ENCODE measurements at regions not wholly inside any gene's neighbourhood (a gene's known extent, or its start where the extent isn't known, plus 50 kb on each side); places are given as distances from the start of the nearest gene placed in this dataset.

DNA sequence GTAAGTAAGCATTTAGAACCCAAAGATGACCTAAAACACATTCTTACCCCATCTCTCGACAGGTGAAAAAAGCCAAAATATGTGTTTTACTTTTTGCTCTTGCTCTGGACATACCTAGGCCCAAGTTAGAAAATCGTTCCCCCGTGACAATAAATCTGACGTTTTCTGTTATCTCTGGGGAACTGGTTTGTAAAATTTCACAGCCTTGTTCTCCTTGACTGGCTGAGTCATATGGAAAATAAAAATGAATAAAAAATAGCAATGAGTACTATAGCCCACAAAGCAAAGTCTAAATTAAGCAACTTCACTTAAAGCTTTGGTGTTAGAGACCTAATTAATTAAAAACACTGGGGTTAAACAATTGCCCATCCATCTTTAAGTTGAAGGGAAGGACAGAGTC, 286.9 kb upstream of the CLINT1 start:
- Mint-ChIP-seq H3K27me3 (ENCODE audit: insufficient read depth, unreplicated experiment) (no peaks in the 10 kb centered on the region), H3K27ac (ENCODE audit: low read depth, unreplicated experiment) (no peak overlapping the region), H3K4me3 (ENCODE audit: unreplicated experiment) (no peak overlapping the region), H3K36me3 (ENCODE audit: insufficient read depth, unreplicated experiment) (no peaks in the 10 kb centered on the region), H3K9me3 (ENCODE audit: unreplicated experiment) (no peaks in the 10 kb centered on the region), H3K4me1 (ENCODE audit: insufficient read depth, unreplicated experiment) (no peaks in the 10 kb centered on the region)
- intact Hi-C loops (cut with micrococcal nuclease): no loop called here
- ChIA-PET POLR2A (no interaction called here), CTCF (interaction anchor here (1.8 kb wide), 1 partner anchor 17 kb away, joined by 5 read pairs; no protein-coding TSS in a partner anchor)
- TF ChIP-seq, protein P1, sequence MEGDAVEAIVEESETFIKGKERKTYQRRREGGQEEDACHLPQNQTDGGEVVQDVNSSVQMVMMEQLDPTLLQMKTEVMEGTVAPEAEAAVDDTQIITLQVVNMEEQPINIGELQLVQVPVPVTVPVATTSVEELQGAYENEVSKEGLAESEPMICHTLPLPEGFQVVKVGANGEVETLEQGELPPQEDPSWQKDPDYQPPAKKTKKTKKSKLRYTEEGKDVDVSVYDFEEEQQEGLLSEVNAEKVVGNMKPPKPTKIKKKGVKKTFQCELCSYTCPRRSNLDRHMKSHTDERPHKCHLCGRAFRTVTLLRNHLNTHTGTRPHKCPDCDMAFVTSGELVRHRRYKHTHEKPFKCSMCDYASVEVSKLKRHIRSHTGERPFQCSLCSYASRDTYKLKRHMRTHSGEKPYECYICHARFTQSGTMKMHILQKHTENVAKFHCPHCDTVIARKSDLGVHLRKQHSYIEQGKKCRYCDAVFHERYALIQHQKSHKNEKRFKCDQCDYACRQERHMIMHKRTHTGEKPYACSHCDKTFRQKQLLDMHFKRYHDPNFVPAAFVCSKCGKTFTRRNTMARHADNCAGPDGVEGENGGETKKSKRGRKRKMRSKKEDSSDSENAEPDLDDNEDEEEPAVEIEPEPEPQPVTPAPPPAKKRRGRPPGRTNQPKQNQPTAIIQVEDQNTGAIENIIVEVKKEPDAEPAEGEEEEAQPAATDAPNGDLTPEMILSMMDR (IDR thresholded peaks at IDR 0.05; ENCODE audit: unreplicated experiment): no peak
- BruUV-seq (replicated peaks): no TSS peak
- DNase-seq (ENCODE audit: unreplicated experiment): no peak

DNA sequence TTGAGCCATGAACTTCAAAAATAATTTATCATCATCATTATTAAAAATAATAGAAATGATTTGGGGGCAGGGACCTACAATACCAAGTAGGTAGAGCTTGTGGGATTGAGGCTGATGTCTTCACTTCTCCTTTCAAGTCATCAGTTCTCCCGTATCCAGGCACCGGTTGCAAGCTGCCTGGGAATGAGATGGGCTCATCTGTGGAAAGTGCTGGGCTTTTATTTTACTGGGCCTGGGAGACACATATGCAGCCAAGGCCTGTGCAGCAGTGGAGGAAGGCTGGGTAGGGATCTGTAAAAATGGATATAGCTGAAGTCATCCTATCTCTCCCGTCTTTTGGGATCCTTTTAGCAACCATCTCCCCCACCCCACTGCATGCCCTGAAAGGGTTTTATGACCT, 284.1 kb upstream of the CLINT1 start:
- no peak for DNase-seq (ENCODE audit: unreplicated experiment)
- no peaks in the 10 kb centered on the region for H3K36me3 Mint-ChIP-seq (ENCODE audit: insufficient read depth, unreplicated experiment)
- no TSS peak for BruUV-seq (replicated peaks)
- no peaks in the 10 kb centered on the region for H3K9me3 Mint-ChIP-seq (ENCODE audit: unreplicated experiment)
- no peaks in the 10 kb centered on the region for H3K4me1 Mint-ChIP-seq (ENCODE audit: insufficient read depth, unreplicated experiment)
- ChIA-PET CTCF (interaction anchor here (0.8 to 2.3 kb wide), 5 partner anchors 10 to 964 kb away, joined by 3 to 7 read pairs (median 5); no protein-coding TSS in a partner anchor), POLR2A (interaction anchor here (0.9 kb wide), 1 partner anchor 10 kb away, joined by 3 read pairs; no protein-coding TSS in a partner anchor)
- TF ChIP-seq, protein P1 (IDR thresholded peaks at IDR 0.05; ENCODE audit: unreplicated experiment): no peak
- no peak overlapping the region for H3K27ac Mint-ChIP-seq (ENCODE audit: low read depth, unreplicated experiment)
- H3K27me3 Mint-ChIP-seq (ENCODE audit: insufficient read depth, unreplicated experiment): no peaks in the 10 kb centered on the region
- no peak overlapping the region for H3K4me3 Mint-ChIP-seq (ENCODE audit: unreplicated experiment)
- intact Hi-C loops (cut with micrococcal nuclease): no loop called here

DNA sequence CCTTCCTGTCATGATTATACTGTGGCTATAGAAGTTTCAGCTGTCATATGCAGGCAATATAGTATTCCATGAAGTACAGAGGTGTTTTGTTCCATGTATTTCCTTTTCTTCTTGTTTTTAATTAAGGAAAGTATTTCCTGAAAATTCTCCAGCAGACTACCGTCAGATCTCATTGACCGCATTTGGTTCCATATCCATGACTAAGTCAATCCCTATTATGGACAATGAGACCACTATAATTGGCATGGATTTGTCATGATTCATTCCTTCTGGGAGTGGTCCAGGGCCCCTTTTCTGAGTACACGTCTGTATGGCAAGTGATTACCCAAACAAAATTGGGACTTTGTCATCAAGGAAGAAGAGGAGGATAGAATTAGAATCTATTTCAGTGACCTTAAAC, 283.2 kb upstream of the CLINT1 start:
- Mint-ChIP-seq H3K4me1 (ENCODE audit: insufficient read depth, unreplicated experiment) (no peaks in the 10 kb centered on the region), H3K27ac (ENCODE audit: low read depth, unreplicated experiment) (no peak overlapping the region), H3K4me3 (ENCODE audit: unreplicated experiment) (no peak overlapping the region), H3K36me3 (ENCODE audit: insufficient read depth, unreplicated experiment) (no peaks in the 10 kb centered on the region), H3K27me3 (ENCODE audit: insufficient read depth, unreplicated experiment) (no peaks in the 10 kb centered on the region), H3K9me3 (ENCODE audit: unreplicated experiment) (no peaks in the 10 kb centered on the region)
- no TSS peak for BruUV-seq (replicated peaks)
- DNase-seq (ENCODE audit: unreplicated experiment): no peak
- CTCF ChIA-PET: interaction anchor here (1.1 to 2.3 kb wide), 5 partner anchors 14 to 965 kb away, joined by 3 to 7 read pairs (median 5); no protein-coding TSS in a partner anchor
- TF ChIP-seq, protein P1 (IDR thresholded peaks at IDR 0.05; ENCODE audit: unreplicated experiment): no peak
- intact Hi-C loops (cut with micrococcal nuclease): no loop called here
- POLR2A ChIA-PET: interaction anchor here (0.7 kb wide), 1 partner anchor 9 kb away, joined by 3 read pairs; no protein-coding TSS in a partner anchor

DNA sequence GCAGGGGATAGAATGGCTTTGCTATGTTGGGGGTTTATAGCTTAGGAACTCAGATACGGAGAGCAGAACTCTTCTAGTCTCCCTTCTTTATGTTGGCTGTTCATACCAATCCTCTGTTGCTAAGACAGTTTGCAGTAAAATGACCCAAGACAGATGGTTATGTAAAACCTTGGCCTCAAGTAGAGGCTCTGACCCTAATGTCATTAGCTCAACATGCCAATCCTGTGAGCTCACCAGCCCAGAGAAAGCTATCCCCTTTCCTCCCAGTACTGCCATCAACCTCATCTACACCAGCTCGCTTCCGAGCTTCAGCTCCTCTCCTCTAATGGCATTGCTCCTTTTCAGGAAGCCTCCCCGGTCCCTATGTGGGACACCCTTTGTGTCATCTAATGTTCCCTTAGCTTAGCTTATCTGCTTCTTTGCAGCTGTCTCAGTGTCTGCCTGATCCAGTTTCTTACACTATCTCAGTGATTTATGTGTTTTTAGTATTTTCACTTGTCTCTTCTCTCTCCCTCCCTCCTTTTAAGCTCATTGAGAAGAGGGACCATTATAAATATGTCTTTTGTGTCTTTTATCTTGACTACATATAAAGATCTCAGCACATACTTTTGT, 281.3 kb upstream of the CLINT1 start:
- H3K4me1 Mint-ChIP-seq (ENCODE audit: insufficient read depth, unreplicated experiment): no peaks in the 10 kb centered on the region
- H3K36me3 Mint-ChIP-seq (ENCODE audit: insufficient read depth, unreplicated experiment): no peaks in the 10 kb centered on the region
- DNase-seq (ENCODE audit: unreplicated experiment): no peak
- no peaks in the 10 kb centered on the region for H3K27me3 Mint-ChIP-seq (ENCODE audit: insufficient read depth, unreplicated experiment)
- BruUV-seq (replicated peaks): no TSS peak
- H3K9me3 Mint-ChIP-seq (ENCODE audit: unreplicated experiment): no peaks in the 10 kb centered on the region
- TF ChIP-seq, protein P1 (IDR thresholded peaks at IDR 0.05; ENCODE audit: unreplicated experiment): no peak
- H3K27ac Mint-ChIP-seq (ENCODE audit: low read depth, unreplicated experiment): no peak overlapping the region
- intact Hi-C loops (cut with micrococcal nuclease): no loop called here
- CTCF ChIA-PET: interaction anchor here (0.5 to 1.5 kb wide), 10 partner anchors 10 to 967 kb away, joined by 3 to 6 read pairs (median 3); no protein-coding TSS in a partner anchor
- POLR2A ChIA-PET: interaction anchor here (1.7 kb wide), 1 partner anchor 89 kb away, joined by 4 read pairs; no protein-coding TSS in a partner anchor
- no peak overlapping the region for H3K4me3 Mint-ChIP-seq (ENCODE audit: unreplicated experiment)
